Thyroid gland (tissue), 4 donors: ENCODE measurements at regions not wholly inside any gene's neighbourhood (a gene's known extent, or its start where the extent isn't known, plus 50 kb on each side); places are given as distances from the start of the nearest gene placed in this dataset.

Source experiments
- DNase-seq, 2 donors: peaks; one replicate each; pipeline ENCODE4 v3.0.0-alpha.2; 2019
- H3K27ac ChIP-seq, 3 donors: fragments of 200-600 bp; sonication (generic); 1 replicate in 2 of 3; 2 replicates in 1 of 3; pipeline ENCODE4 v1.5.1; 2016 to 2019; ENCODE audit warnings: mild to moderate bottlenecking in 1 of 3, moderate library complexity in 1 of 3
- H3K27me3 ChIP-seq: fragments of 200-600 bp; sonication (generic); one replicate; pipeline ENCODE4 v1.5.1; 2019
- H3K36me3 ChIP-seq, 2 donors: fragments of 200-600 bp; sonication (generic); one replicate each; pipeline ENCODE4 v1.5.1; 2016 to 2019
- H3K4me1 ChIP-seq, 2 donors: fragments of 200-600 bp; sonication (generic); one replicate each; pipeline ENCODE4 v1.5.1; 2017 to 2019
- H3K4me3 ChIP-seq, 3 donors: fragments of 200-600 bp; sonication (generic); replicated peaks in 1 of 3; 1 replicate in 2 of 3; 2 replicates in 1 of 3; pipeline ENCODE4 v1.5.1; 2016; ENCODE audit warnings: mild to moderate bottlenecking in 1 of 3
- H3K9me3 ChIP-seq: fragments of 200-600 bp; sonication (generic); one replicate; pipeline ENCODE4 v1.5.1; 2017
- CTCF ChIP-seq, 6 experiments: fragments of 200-600 bp in 3 of 6; fragments of 450-650 bp in 3 of 6; sonication (generic) in 3 of 6; IDR thresholded peaks; one replicate each; pipeline ENCODE4 v1.5.1; 2016 to 2019; ENCODE audit warnings: antibody characterized with exemption in 6 of 6, mild to moderate bottlenecking in 2 of 6, inconsistent platforms in 1 of 6, moderate library complexity in 1 of 6
- POLR2A ChIP-seq, 2 donors: fragments of 450-650 bp; IDR thresholded peaks; one replicate each; pipeline ENCODE4 v1.6.1; 2017; ENCODE audit warnings: antibody characterized with exemption in 2 of 2, mild to moderate bottlenecking in 2 of 2, moderate library complexity in 1 of 2
- WGBS, 2 donors: methylation state at CpG; one replicate each; pipeline ENCODE4 v1.1.5; 2017; 5-methylcytosine and 5-hydroxymethylcytosine counted together
- intact Hi-C: fragments of 100-400 bp; cut with DNase I; formaldehyde crosslinking; loops from one replicate; pipeline ENCODE4 v1.15.1; 2023

GRCh38 chr4:124762956-124763355 lies 50.4 kb upstream of the ANKRD50 start:
- no peak for TF ChIP-seq CTCF (IDR thresholded peaks at IDR 0.05)
- no peak for TF ChIP-seq POLR2A (IDR thresholded peaks at IDR 0.05)
- no peaks in the 10 kb centered on the region for H3K36me3 ChIP-seq
- H3K4me3 ChIP-seq: no peak overlapping the region
- H3K4me1 ChIP-seq: no peaks in the 10 kb centered on the region
- H3K27me3 ChIP-seq: no peaks in the 10 kb centered on the region
- 73 to 80% methylated on average over 1 of the region's 1 CpG for WGBS, 2 donors
- no peak for DNase-seq
- intact Hi-C loops: no loop called here
- no peak overlapping the region for H3K27ac ChIP-seq
- H3K9me3 ChIP-seq: no peaks in the 10 kb centered on the region
